ENCODE measurements at regions not wholly inside any gene's neighbourhood (a gene's known extent, or its start where the extent isn't known, plus 50 kb on each side); places are given as distances from the start of the nearest gene placed in this dataset.

- no peak for DNase-seq (ENCODE audit: low read depth)
Observed at GRCh38 chr20:63086421-63087235, 79.9 kb upstream of the BHLHE23 start.

DNA sequence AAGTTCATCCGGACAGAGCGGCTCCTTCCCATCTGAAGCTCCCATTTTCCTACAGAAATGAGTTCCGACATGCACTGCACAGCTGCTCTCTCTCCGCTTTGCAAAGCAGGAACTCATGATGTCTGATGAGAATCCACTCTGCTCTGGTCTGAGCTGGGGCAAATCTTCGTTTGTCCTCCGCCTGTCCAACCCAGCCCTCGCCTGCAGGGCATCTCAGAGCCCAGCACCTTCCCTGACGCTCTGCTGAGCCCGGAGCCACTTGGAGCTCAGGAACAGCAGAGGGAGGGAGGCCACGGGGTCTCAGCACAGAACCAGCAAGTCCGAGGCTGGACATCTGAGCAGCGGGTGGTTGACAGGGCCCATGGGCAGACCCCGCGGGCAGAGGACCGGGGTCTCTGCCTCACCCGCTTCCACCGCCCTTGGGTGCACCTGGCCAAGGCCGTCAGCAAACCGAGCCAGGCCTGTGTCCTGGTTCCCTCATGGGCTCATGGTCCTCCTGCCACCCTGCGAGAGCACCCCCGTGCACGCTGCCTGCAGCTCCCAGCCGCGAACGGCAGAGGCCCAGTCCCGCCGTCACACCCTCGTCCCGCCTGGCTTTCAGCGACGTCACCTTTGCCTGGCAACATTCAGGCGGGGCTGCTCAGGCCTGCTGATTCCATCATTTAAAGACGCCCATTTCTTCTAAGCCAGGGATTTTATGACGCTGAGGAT is 78.5 kb upstream of the BHLHE23 start:
- no peak for DNase-seq (ENCODE audit: low read depth)

DNA sequence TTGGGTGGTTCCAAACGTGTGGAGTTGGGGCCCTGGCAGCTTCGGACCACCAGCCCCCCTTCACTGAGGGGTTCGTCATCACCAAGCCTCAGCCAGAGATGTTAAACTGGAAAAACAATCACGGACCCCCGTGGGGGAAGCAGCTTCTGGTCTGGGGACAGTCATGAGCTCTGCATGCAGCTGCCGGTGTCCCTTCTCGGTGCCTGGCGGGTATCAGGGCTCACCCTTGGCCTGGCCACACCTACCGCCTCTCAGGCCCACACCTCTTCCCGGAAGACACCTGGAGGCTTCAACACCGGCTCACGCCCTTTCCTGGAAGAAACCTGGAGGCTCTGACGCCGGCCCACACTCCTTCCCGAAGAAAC is 77.8 kb upstream of the BHLHE23 start:
- no peak for DNase-seq (ENCODE audit: low read depth)

- DNase-seq (ENCODE audit: low read depth), result no peak
Observed at GRCh38 chr20:63083831-63084562, 77.2 kb upstream of the BHLHE23 start.

- DNase-seq (ENCODE audit: low read depth), result no peak
Observed at GRCh38 chr20:63082939-63083735, 76.4 kb upstream of the BHLHE23 start.

GRCh38 chr20:63082308-63082938 is 75.7 kb upstream of the BHLHE23 start:
- peak; percentile 18 for DNase-seq (ENCODE audit: low read depth)

DNA sequence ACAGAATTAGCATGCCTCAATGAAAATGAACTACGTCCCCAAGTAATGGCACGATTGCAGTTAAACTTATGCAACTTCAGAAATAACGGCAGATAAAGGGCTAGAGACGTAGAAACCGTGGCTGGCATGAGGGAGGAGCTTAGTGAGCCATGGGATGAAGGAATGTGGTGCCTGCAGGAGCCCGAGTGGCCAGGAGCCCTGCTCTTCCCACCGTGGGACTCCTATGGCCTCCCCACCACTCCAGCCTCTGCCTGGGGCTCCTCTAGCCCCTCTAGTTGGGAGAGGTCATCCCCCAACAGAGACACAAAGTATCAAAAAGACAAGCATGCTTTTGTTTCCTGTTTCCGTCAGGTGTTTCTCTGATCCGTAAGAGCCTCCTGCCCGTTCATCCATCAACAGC is 75.1 kb upstream of the BHLHE23 start:
- DNase-seq (ENCODE audit: low read depth), result no peak

DNA sequence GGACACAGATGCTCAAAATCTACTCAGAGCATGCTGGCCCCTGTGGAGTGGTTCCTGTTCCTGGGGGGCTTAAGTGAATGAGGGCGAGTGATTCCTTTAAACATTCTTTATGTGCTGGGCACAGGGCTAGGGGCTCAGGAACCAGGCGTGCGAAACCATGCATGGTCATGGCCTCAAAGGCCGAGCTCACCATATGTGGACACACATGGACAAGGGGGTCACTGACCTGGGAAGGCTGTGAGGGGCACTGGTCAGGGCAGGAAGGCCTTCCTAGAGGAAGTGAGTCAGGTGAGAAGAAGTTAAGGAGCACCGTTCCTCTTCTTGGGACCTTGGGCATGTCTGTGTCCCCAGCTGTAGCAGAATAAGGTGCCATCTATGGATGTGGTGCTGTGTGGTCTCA is 74.6 kb upstream of the BHLHE23 start:
- no peak for DNase-seq (ENCODE audit: low read depth)

DNA sequence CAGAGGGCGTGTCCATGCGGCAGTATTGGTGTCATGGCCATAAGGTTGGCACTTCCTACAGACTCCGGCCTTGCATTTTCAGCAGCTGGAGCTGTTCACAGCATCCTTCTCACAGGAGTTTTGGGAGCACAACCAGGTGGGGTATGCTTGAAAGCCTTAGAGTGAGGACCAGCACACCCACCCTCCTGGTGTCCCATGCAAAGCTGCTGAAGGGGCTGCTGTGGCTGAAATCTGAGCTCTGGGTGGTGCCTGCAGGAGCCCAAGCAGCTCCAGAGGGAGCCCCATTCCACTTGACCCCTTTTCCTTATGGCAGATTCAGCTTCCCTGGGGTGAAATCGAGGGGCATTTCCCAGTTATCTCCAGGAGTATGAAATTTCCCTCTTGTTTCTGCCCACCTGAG is 74.0 kb upstream of the BHLHE23 start:
- DNase-seq (ENCODE audit: low read depth), result no peak

DNA sequence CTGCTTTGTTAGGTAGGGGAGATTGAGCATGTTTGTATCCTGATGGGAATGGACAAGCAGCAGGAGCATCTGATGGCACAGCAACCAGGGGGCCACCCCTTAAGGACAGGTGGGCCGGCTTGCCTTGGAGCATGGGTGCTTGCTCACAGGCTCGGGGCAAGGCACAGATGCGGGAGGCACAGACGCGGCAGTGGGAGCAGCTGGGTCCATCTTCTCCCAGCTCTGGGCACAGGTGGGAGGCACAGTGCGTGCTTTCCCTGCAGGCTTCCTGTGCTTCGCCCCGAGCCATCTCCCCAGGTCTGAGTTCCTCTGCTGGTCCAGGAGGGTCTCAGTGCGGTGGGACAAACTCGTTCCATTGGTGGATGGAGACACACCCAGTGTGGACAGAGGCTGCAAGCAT is 73.6 kb upstream of the BHLHE23 start:
- DNase-seq (ENCODE audit: low read depth), result no peak

GRCh38 chr20:63079971-63080370 is 73.2 kb upstream of the BHLHE23 start:
- DNase-seq (ENCODE audit: low read depth), result no peak

DNA sequence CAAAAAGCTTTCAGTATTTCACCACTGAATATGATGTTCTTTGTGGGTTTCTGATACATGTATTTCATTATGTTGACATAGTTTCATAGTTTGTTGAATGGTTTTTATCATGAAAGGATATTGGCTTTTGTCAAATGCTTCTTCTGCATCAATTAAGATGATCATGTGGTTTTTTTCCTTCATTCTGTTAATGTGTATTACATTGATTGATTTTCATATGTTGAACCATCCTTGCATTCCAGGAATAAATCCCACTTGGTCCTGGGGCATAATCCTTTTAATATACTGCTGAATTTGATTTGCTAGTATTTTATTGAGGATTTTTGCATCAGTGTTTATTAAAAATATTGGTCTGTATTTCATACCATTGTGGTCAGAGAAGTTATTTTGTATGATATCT is 70.9 kb upstream of the BHLHE23 start:
- no peak for DNase-seq (ENCODE audit: low read depth)

GRCh38 chr20:63076421-63076820 is 69.7 kb upstream of the BHLHE23 start:
- DNase-seq (ENCODE audit: low read depth), result no peak

- DNase-seq (ENCODE audit: low read depth), result no peak
Observed at GRCh38 chr20:63074631-63075030, 67.9 kb upstream of the BHLHE23 start.

DNA sequence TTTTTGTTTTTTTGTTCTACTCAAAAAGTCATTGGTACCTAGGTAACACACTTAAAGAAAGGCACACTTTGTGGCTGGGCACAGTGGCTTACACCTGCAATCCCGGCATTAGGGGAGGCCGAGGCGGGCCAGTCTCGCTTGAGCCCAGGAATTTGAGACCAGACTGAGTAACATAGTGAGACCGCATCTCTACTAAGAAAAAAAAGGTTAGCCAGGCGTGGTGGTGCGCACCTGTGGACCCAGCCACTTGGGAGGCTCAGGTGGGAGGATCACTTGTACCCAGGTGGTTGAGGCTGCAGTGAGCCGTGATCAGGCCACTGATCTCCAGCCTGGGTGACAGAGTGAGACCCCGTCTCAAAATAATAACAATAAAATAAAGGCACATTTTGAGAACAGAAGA is 67.4 kb upstream of the BHLHE23 start:
- DNase-seq (ENCODE audit: low read depth), result no peak

GRCh38 chr20:63073738-63074065 is 66.9 kb upstream of the BHLHE23 start:
- no peak for DNase-seq (ENCODE audit: low read depth)

- no peak for DNase-seq (ENCODE audit: low read depth)
Observed at GRCh38 chr20:63072991-63073737, 66.4 kb upstream of the BHLHE23 start.

GRCh38 chr20:63072231-63072791 is 65.5 kb upstream of the BHLHE23 start:
- DNase-seq (ENCODE audit: low read depth), result no peak

GRCh38 chr20:63071541-63072181 is 64.9 kb upstream of the BHLHE23 start:
- DNase-seq (ENCODE audit: low read depth), result peak; percentile 58

Data from amniotic epithelial cell (primary cell).